ENCODE measurements at regions not wholly inside any gene's neighbourhood (a gene's known extent, or its start where the extent isn't known, plus 50 kb on each side); places are given as distances from the start of the nearest gene placed in this dataset.

GRCh38 chr15:49734831-49735508 lies 114.1 kb downstream of the DTWD1 start:
- Histone ChIP-seq H3K36me3 (ENCODE audit: control insufficient read depth, insufficient read depth, low read length) (no peaks in the 10 kb centered on the region), H3K4me3 (ENCODE audit: low read depth, low read length) (no peak overlapping the region), H3K27me3 (ENCODE audit: control insufficient read depth, insufficient read depth, low read length) (no peaks in the 10 kb centered on the region), H3K9ac (no peak overlapping the region), H3K4me1 (no peaks in the 10 kb centered on the region), H2AFZ (no peak overlapping the region), H3K27ac (no peak overlapping the region), H3K4me2 (ENCODE audit: low read length) (no peak overlapping the region), H3K79me2 (no peaks in the 10 kb centered on the region), H3K9me3 (ENCODE audit: control insufficient read depth, low read length) (no peaks in the 10 kb centered on the region)
- TF ChIP-seq CTCF (IDR thresholded peaks at IDR 0.05) = no peak

GRCh38 chr15:49737127-49737526 lies 116.3 kb downstream of the DTWD1 start:
- no peak overlapping the region for H3K4me3 ChIP-seq (ENCODE audit: low read depth, low read length)

GRCh38 chr15:49741712-49742111 lies 120.9 kb downstream of the DTWD1 start:
- Histone ChIP-seq H2AFZ (no peak overlapping the region), H3K4me1 (no peaks in the 10 kb centered on the region), H3K4me2 (ENCODE audit: low read length) (no peak overlapping the region), H3K4me3 (ENCODE audit: low read depth, low read length) (no peak overlapping the region), H3K27ac (no peak overlapping the region), H3K9me3 (ENCODE audit: control insufficient read depth, low read length) (no peaks in the 10 kb centered on the region), H3K79me2 (no peaks in the 10 kb centered on the region), H3K9ac (no peak overlapping the region), H3K27me3 (ENCODE audit: control insufficient read depth, insufficient read depth, low read length) (no peaks in the 10 kb centered on the region), H3K36me3 (ENCODE audit: control insufficient read depth, insufficient read depth, low read length) (no peaks in the 10 kb centered on the region)
- TF ChIP-seq CTCF (IDR thresholded peaks at IDR 0.05) = no peak

More at GRCh38 chr15:49737127-49737526, 116.3 kb downstream of the DTWD1 start:
- Histone ChIP-seq H3K4me1 (no peaks in the 10 kb centered on the region), H2AFZ (no peak overlapping the region), H3K9ac (no peak overlapping the region), H3K27me3 (ENCODE audit: control insufficient read depth, insufficient read depth, low read length) (no peaks in the 10 kb centered on the region), H3K79me2 (no peaks in the 10 kb centered on the region), H3K36me3 (ENCODE audit: control insufficient read depth, insufficient read depth, low read length) (no peaks in the 10 kb centered on the region), H3K27ac (no peak overlapping the region), H3K4me2 (ENCODE audit: low read length) (no peak overlapping the region), H3K9me3 (ENCODE audit: control insufficient read depth, low read length) (no peaks in the 10 kb centered on the region)
- TF ChIP-seq CTCF (IDR thresholded peaks at IDR 0.05) = no peak

- H3K4me3 ChIP-seq (ENCODE audit: low read depth, low read length) = no peak overlapping the region
- no peak overlapping the region for H2AFZ ChIP-seq
- no peaks in the 10 kb centered on the region for H3K9me3 ChIP-seq (ENCODE audit: control insufficient read depth, low read length)
- no peaks in the 10 kb centered on the region for H3K4me1 ChIP-seq
- no peaks in the 10 kb centered on the region for H3K27me3 ChIP-seq (ENCODE audit: control insufficient read depth, insufficient read depth, low read length)
- H3K4me2 ChIP-seq (ENCODE audit: low read length) = no peak overlapping the region
- no peaks in the 10 kb centered on the region for H3K79me2 ChIP-seq
- no peak for TF ChIP-seq CTCF (IDR thresholded peaks at IDR 0.05)
- H3K27ac ChIP-seq = no peak overlapping the region
- no peaks in the 10 kb centered on the region for H3K36me3 ChIP-seq (ENCODE audit: control insufficient read depth, insufficient read depth, low read length)
- H3K9ac ChIP-seq = no peak overlapping the region
Measured at GRCh38 chr15:49742381-49742780, 121.5 kb downstream of the DTWD1 start.

GRCh38 chr15:49747340-49747739 lies 126.5 kb downstream of the DTWD1 start:
- H3K79me2 ChIP-seq = no peaks in the 10 kb centered on the region
- no peak overlapping the region for H3K4me3 ChIP-seq (ENCODE audit: low read depth, low read length)
- no peaks in the 10 kb centered on the region for H3K27me3 ChIP-seq (ENCODE audit: control insufficient read depth, insufficient read depth, low read length)
- no peak overlapping the region for H3K9ac ChIP-seq
- no peak overlapping the region for H3K4me2 ChIP-seq (ENCODE audit: low read length)
- H2AFZ ChIP-seq = no peak overlapping the region
- H3K4me1 ChIP-seq = no peaks in the 10 kb centered on the region
- H3K27ac ChIP-seq = no peak overlapping the region
- TF ChIP-seq CTCF (IDR thresholded peaks at IDR 0.05) = no peak
- no peaks in the 10 kb centered on the region for H3K9me3 ChIP-seq (ENCODE audit: control insufficient read depth, low read length)
- H3K36me3 ChIP-seq (ENCODE audit: control insufficient read depth, insufficient read depth, low read length) = no peaks in the 10 kb centered on the region
